Loucy (cell line): ENCODE measurements at regions not wholly inside any gene's neighbourhood (a gene's known extent, or its start where the extent isn't known, plus 50 kb on each side); places are given as distances from the start of the nearest gene placed in this dataset.

ENCODE experiments used
- H2AFZ ChIP-seq: fragments of 200-600 bp; sonication (generic); 2 replicates; pipeline ENCODE4 v1.6.0; 2016; ENCODE audit warnings: antibody characterized with exemption, mild to moderate bottlenecking, low read length, moderate library complexity
- H3F3A ChIP-seq: fragments of 200-600 bp; 2 replicates; pipeline ENCODE4 v1.6.0; 2016; ENCODE audit warnings: antibody characterized with exemption, low read depth, mild to moderate bottlenecking
- H3K27me3 ChIP-seq: fragments of 200-600 bp; sonication (generic); 2 replicates; pipeline ENCODE4 v1.6.1; 2014; ENCODE audit warnings: low read length, mild to moderate bottlenecking; ENCODE audit not compliant: insufficient read depth, poor library complexity, severe bottlenecking
- H3K36me3 ChIP-seq: fragments of 200-600 bp; sonication (generic); 2 replicates; pipeline ENCODE4 v1.6.1; 2016; ENCODE audit warnings: low read length; ENCODE audit not compliant: insufficient read depth
- H3K4me1 ChIP-seq: fragments of 200-600 bp; sonication (generic); 2 replicates; pipeline ENCODE4 v1.5.1; 2014; ENCODE audit warnings: low read length, mild to moderate bottlenecking; ENCODE audit not compliant: insufficient read depth, poor library complexity, severe bottlenecking
- H3K4me2 ChIP-seq: fragments of 200-600 bp; sonication (generic); 2 replicates; pipeline ENCODE4 v1.6.0; 2014; ENCODE audit warnings: antibody characterized with exemption, low read length, low read depth, mild to moderate bottlenecking; ENCODE audit not compliant: poor library complexity, severe bottlenecking
- H3K4me3 ChIP-seq: fragments of 200-600 bp; sonication (generic); 2 replicates; pipeline ENCODE4 v1.5.1; 2014; ENCODE audit warnings: low read length, mild to moderate bottlenecking, mixed read lengths; ENCODE audit not compliant: poor library complexity, severe bottlenecking
- H3K79me2 ChIP-seq: fragments of 200-600 bp; sonication (generic); 2 replicates; pipeline ENCODE4 v1.6.1; 2014; ENCODE audit warnings: low read length; ENCODE audit not compliant: insufficient read depth
- H3K9ac ChIP-seq: fragments of 200-600 bp; sonication (generic); 2 replicates; pipeline ENCODE4 v1.6.0; 2014; ENCODE audit warnings: mild to moderate bottlenecking, low read depth, low read length, moderate library complexity; ENCODE audit not compliant: poor library complexity, severe bottlenecking
- H3K9me2 ChIP-seq: fragments of 200-600 bp; sonication (generic); replicated peaks from 2 replicates; pipeline ENCODE4 v1.6.1; 2016; ENCODE audit warnings: low read depth, low read length, mixed read lengths
- H3K9me3 ChIP-seq: fragments of 200-600 bp; sonication (generic); 2 replicates; pipeline ENCODE4 v1.6.1; 2014; ENCODE audit warnings: mild to moderate bottlenecking, antibody characterized with exemption, low read length, low read depth; ENCODE audit not compliant: insufficient read depth
- H4K20me1 ChIP-seq: fragments of 200-600 bp; sonication (generic); 2 replicates; pipeline ENCODE4 v1.6.0; 2014; ENCODE audit warnings: antibody characterized with exemption, low read length, mild to moderate bottlenecking; ENCODE audit not compliant: insufficient read depth, poor library complexity, severe bottlenecking
- EZH2phosphoT487 ChIP-seq: fragments of 200-600 bp; IDR thresholded peaks from 2 replicates; pipeline ENCODE4 v1.6.1; 2018; ENCODE audit warnings: antibody characterized with exemption, mild to moderate bottlenecking, moderate library complexity, borderline replicate concordance
- TF ChIP-seq, protein P1 (sequence below): fragments of 200-600 bp; sonication (generic); conservative IDR thresholded peaks from 2 replicates; pipeline ENCODE4 v1.5.1; 2014; ENCODE audit warnings: mild to moderate bottlenecking, antibody characterized with exemption, low read length

GRCh38 chr11:92129811-92130210, 94.8 kb upstream of the FAT3 start:
- H3K9me3 ChIP-seq: no peaks in the 10 kb centered on the region
- no peaks in the 10 kb centered on the region for H3K27me3 ChIP-seq
- H3K9ac ChIP-seq: no peak overlapping the region
- no peak overlapping the region for H3K4me2 ChIP-seq
- no peaks in the 10 kb centered on the region for H3F3A ChIP-seq
- TF ChIP-seq, protein P1, sequence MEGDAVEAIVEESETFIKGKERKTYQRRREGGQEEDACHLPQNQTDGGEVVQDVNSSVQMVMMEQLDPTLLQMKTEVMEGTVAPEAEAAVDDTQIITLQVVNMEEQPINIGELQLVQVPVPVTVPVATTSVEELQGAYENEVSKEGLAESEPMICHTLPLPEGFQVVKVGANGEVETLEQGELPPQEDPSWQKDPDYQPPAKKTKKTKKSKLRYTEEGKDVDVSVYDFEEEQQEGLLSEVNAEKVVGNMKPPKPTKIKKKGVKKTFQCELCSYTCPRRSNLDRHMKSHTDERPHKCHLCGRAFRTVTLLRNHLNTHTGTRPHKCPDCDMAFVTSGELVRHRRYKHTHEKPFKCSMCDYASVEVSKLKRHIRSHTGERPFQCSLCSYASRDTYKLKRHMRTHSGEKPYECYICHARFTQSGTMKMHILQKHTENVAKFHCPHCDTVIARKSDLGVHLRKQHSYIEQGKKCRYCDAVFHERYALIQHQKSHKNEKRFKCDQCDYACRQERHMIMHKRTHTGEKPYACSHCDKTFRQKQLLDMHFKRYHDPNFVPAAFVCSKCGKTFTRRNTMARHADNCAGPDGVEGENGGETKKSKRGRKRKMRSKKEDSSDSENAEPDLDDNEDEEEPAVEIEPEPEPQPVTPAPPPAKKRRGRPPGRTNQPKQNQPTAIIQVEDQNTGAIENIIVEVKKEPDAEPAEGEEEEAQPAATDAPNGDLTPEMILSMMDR: no peak
- no peak for TF ChIP-seq EZH2phosphoT487
- no peaks in the 10 kb centered on the region for H3K9me2 ChIP-seq
- no peaks in the 10 kb centered on the region for H3K4me1 ChIP-seq
- no peak overlapping the region for H3K4me3 ChIP-seq
- H3K79me2 ChIP-seq: no peaks in the 10 kb centered on the region
- H4K20me1 ChIP-seq: no peaks in the 10 kb centered on the region
- H2AFZ ChIP-seq: no peak overlapping the region
- H3K36me3 ChIP-seq: no peaks in the 10 kb centered on the region

DNA sequence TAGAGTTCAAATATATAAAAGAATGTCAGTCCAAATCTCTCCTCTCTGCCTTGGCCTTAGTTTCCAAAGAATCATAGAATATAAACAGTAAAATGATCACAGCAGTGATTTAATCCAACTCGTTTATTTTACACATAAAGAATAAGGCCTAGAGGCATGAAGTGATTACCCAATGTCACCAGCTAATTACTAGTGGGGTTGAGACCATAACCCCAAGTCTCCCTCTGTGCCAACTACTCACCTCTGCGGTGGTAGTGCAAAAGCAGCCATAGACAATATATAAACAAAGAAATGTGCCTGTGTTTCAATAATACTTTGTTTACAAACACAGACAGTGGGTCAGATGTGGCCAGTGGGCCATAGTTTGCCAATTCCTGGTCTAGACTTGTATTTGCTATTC, 96.6 kb upstream of the FAT3 start:
- Histone ChIP-seq H3F3A (no peaks in the 10 kb centered on the region), H3K9me2 (no peaks in the 10 kb centered on the region), H2AFZ (no peak overlapping the region), H3K4me1 (no peaks in the 10 kb centered on the region), H4K20me1 (no peaks in the 10 kb centered on the region), H3K9ac (no peak overlapping the region), H3K27me3 (no peaks in the 10 kb centered on the region), H3K79me2 (no peaks in the 10 kb centered on the region), H3K9me3 (no peaks in the 10 kb centered on the region), H3K4me3 (no peak overlapping the region), H3K36me3 (no peaks in the 10 kb centered on the region), H3K4me2 (no peak overlapping the region)
- TF ChIP-seq, protein P1: no peak
- TF ChIP-seq EZH2phosphoT487: no peak

DNA sequence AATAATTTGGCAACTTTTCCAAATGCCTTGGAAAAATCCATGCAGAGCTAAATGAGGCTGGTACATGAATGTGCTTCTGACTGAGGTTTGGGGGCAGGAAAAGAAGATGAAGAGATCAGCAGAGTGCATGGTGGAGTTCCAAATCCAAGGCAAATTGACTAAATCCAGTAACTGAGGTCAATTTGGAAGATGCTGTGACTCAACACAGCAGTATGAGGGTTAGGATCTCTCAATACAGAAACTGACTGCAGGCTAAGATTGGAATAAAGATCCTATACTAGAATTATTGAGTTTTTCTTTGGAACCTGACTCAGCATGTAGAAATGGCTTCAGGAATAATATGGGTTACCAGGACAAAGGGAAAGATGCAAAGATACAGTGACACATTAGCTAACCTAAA, 99.3 kb upstream of the FAT3 start:
- Histone ChIP-seq H3K9me2 (no peaks in the 10 kb centered on the region), H3K9ac (no peak overlapping the region), H3K27me3 (no peaks in the 10 kb centered on the region), H3K4me3 (no peak overlapping the region), H3K4me1 (no peaks in the 10 kb centered on the region), H3K9me3 (no peaks in the 10 kb centered on the region), H3K36me3 (no peaks in the 10 kb centered on the region), H2AFZ (no peak overlapping the region), H3K4me2 (no peak overlapping the region), H4K20me1 (no peaks in the 10 kb centered on the region), H3F3A (no peaks in the 10 kb centered on the region), H3K79me2 (no peaks in the 10 kb centered on the region)
- TF ChIP-seq EZH2phosphoT487: no peak
- TF ChIP-seq, protein P1: no peak
